ENCODE measurements at regions not wholly inside any gene's neighbourhood (a gene's known extent, or its start where the extent isn't known, plus 50 kb on each side); places are given as distances from the start of the nearest gene placed in this dataset.

GRCh38 chr11:69928975-69929374, 109.8 kb upstream of the FGF3 start:
- CTCF ChIA-PET, result no interaction called here
- POLR2A ChIA-PET, result no interaction called here
- no peak overlapping the region for H3K27ac ChIP-seq (ENCODE audit: low read depth in 1 of 2, low read length in 2 of 2)
- TF ChIP-seq, protein P1, sequence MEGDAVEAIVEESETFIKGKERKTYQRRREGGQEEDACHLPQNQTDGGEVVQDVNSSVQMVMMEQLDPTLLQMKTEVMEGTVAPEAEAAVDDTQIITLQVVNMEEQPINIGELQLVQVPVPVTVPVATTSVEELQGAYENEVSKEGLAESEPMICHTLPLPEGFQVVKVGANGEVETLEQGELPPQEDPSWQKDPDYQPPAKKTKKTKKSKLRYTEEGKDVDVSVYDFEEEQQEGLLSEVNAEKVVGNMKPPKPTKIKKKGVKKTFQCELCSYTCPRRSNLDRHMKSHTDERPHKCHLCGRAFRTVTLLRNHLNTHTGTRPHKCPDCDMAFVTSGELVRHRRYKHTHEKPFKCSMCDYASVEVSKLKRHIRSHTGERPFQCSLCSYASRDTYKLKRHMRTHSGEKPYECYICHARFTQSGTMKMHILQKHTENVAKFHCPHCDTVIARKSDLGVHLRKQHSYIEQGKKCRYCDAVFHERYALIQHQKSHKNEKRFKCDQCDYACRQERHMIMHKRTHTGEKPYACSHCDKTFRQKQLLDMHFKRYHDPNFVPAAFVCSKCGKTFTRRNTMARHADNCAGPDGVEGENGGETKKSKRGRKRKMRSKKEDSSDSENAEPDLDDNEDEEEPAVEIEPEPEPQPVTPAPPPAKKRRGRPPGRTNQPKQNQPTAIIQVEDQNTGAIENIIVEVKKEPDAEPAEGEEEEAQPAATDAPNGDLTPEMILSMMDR (IDR thresholded peaks at IDR 0.05), result no peak
- H3K27me3 ChIP-seq (ENCODE audit: control insufficient read depth in 1 of 2, insufficient read depth in 2 of 2, low read length in 2 of 2), result peaks cover 22 to 37% of the 10 kb centered on the region in 2 experiments
- no peak overlapping the region for H3K4me3 ChIP-seq (ENCODE audit: low read length)
- Mint-ChIP-seq H3K9me3 (no peaks in the 10 kb centered on the region), H3K4me3 (no peak overlapping the region), H3K36me3 (ENCODE audit: low read depth) (no peaks in the 10 kb centered on the region), H3K27me3 (peaks cover 59% of the 10 kb centered on the region), H3K27ac (no peak overlapping the region), H3K4me1 (ENCODE audit: low read depth) (no peaks in the 10 kb centered on the region)
- no peaks in the 10 kb centered on the region for H3K4me1 ChIP-seq (ENCODE audit: insufficient read depth, low read length)
- ATAC-seq (ENCODE audit: poor library complexity) (no peak), DNase-seq (no peak)
- H3K36me3 ChIP-seq (ENCODE audit: insufficient read depth, low read length), result no peaks in the 10 kb centered on the region
- H3K9me3 ChIP-seq (ENCODE audit: control insufficient read depth in 1 of 2, insufficient read depth in 1 of 2, low read length in 2 of 2), result peaks cover 0 to 13% of the 10 kb centered on the region in 2 experiments
- intact Hi-C loops (cut with DNase I, micrococcal nuclease), result no loop called here

GRCh38 chr11:69930081-69931059, 111.2 kb upstream of the FGF3 start:
- no peaks in the 10 kb centered on the region for H3K9me3 Mint-ChIP-seq
- Histone ChIP-seq H3K27me3 (ENCODE audit: control insufficient read depth in 1 of 2, insufficient read depth in 2 of 2, low read length in 2 of 2) (peaks cover 20 to 29% of the 10 kb centered on the region in 2 experiments), H3K9me3 (ENCODE audit: control insufficient read depth in 1 of 2, insufficient read depth in 1 of 2, low read length in 2 of 2) (peaks cover 0 to 13% of the 10 kb centered on the region in 2 experiments), H3K27ac (ENCODE audit: low read depth in 1 of 2, low read length in 2 of 2) (no peak overlapping the region), H3K36me3 (ENCODE audit: insufficient read depth, low read length) (no peaks in the 10 kb centered on the region), H3K4me1 (ENCODE audit: insufficient read depth, low read length) (no peaks in the 10 kb centered on the region), H3K4me3 (ENCODE audit: low read length) (no peak overlapping the region)
- H3K36me3 Mint-ChIP-seq (ENCODE audit: low read depth), result no peaks in the 10 kb centered on the region
- intact Hi-C loops (cut with DNase I, micrococcal nuclease), result no loop called here
- H3K27ac Mint-ChIP-seq, result no peak overlapping the region
- peaks cover 45% of the 10 kb centered on the region for H3K27me3 Mint-ChIP-seq
- ChIA-PET CTCF (no interaction called here), POLR2A (no interaction called here)
- H3K4me1 Mint-ChIP-seq (ENCODE audit: low read depth), result no peaks in the 10 kb centered on the region
- no peak for DNase-seq
- no peak overlapping the region for H3K4me3 Mint-ChIP-seq
- no peak for ATAC-seq (ENCODE audit: poor library complexity)
- TF ChIP-seq, protein P1 (IDR thresholded peaks at IDR 0.05), result no peak

DNA sequence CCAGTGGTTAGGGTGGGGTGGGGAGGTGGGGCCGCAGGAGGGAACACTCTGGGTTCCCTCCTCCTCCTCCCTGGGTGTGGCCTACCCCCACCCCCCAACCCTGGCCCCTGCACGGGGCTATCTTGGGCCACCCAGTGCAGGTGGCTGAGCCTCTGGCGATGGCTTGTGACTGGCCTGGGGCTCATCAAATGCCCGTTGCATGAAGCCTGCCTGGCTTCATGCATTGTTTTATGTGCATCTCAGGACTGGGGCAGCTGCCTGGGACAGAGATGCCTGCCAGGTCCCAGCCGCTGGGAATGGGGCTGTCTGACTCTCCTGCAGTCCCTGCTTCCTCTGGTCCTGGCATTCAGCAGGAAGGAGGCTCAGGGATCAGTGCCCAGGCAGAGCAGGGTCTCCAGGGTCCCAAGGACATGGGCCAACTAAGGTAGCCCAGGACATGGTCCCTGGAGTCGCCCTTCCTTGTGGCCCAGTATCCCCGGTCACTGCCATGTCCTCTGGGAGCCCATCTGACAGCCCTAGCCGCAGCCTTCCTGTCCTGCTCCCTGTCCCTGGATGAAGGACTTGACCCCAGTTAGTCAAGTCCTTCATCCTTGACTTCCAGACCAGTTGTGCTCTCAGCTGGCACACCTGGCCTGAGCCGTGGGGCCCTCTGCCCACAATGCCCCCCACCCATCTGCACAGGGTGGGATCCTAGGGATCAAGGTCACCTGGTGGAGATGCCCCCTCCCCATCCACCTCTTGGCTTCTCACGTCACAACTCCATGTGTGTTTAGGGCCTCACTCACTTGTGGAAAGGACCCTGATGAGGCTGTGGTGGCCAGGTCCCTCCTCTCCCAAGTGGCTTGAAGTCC, 112.1 kb upstream of the FGF3 start:
- Mint-ChIP-seq H3K36me3 (ENCODE audit: low read depth) (no peaks in the 10 kb centered on the region), H3K27me3 (peaks cover 40% of the 10 kb centered on the region), H3K4me1 (ENCODE audit: low read depth) (no peaks in the 10 kb centered on the region), H3K4me3 (no peak overlapping the region), H3K9me3 (peaks cover under 1% of the 10 kb centered on the region), H3K27ac (no peak overlapping the region)
- Histone ChIP-seq H3K4me3 (ENCODE audit: low read length) (no peak overlapping the region), H3K27ac (ENCODE audit: low read depth in 1 of 2, low read length in 2 of 2) (no peak overlapping the region), H3K4me1 (ENCODE audit: insufficient read depth, low read length) (no peaks in the 10 kb centered on the region), H3K36me3 (ENCODE audit: insufficient read depth, low read length) (no peaks in the 10 kb centered on the region), H3K27me3 (ENCODE audit: control insufficient read depth in 1 of 2, insufficient read depth in 2 of 2, low read length in 2 of 2) (peaks cover 14 to 20% of the 10 kb centered on the region in 2 experiments), H3K9me3 (ENCODE audit: control insufficient read depth in 1 of 2, insufficient read depth in 1 of 2, low read length in 2 of 2) (peaks cover 0 to 13% of the 10 kb centered on the region in 2 experiments)
- ATAC-seq (ENCODE audit: poor library complexity) (no peak), DNase-seq (no peak)
- CTCF ChIA-PET, result no interaction called here
- intact Hi-C loops (cut with DNase I, micrococcal nuclease), result no loop called here
- POLR2A ChIA-PET, result no interaction called here
- TF ChIP-seq, protein P1 (IDR thresholded peaks at IDR 0.05), result no peak

Measured in CD4-positive, alpha-beta T cell (primary cell).